ENCODE measurements at regions not wholly inside any gene's neighbourhood (a gene's known extent, or its start where the extent isn't known, plus 50 kb on each side); places are given as distances from the start of the nearest gene placed in this dataset.

GRCh38 chr6:4018171-4018923 is 60.6 kb downstream of the FAM217A start:
- TF ChIP-seq CTCF (IDR thresholded peaks at IDR 0.05) (peak in 4 of 6 experiments; percentile 30 to 49 (median 38)), POLR2A (IDR thresholded peaks at IDR 0.05) (peak; percentile 34 to 96)
